Ovary (tissue), 7 donors: ENCODE measurements at regions not wholly inside any gene's neighbourhood (a gene's known extent, or its start where the extent isn't known, plus 50 kb on each side); places are given as distances from the start of the nearest gene placed in this dataset.

Experiments
- DNase-seq, 5 donors: peaks; one replicate each; pipeline ENCODE4 v3.0.0-alpha.2; 2019 to 2020
- H3K27ac ChIP-seq, 2 donors: fragments of 200-600 bp; one replicate each; pipeline versions ENCODE4 v1.5.1 to v1.8.0; 2019 to 2022
- H3K27me3 ChIP-seq: fragments of 200-600 bp; one replicate; pipeline ENCODE4 v1.8.0; 2022
- H3K36me3 ChIP-seq: fragments of 200-600 bp; sonication (generic); one replicate; pipeline ENCODE4 v1.5.1; 2019
- H3K4me1 ChIP-seq: one replicate; pipeline ENCODE4 v1.8.1; 2013; ENCODE audit warnings: mild to moderate bottlenecking, moderate library complexity; ENCODE audit not compliant: insufficient read depth
- H3K4me3 ChIP-seq: fragments of 200-600 bp; sonication (generic); one replicate; pipeline ENCODE4 v1.5.1; 2017
- H3K9me3 ChIP-seq, 2 donors: fragments of 200-600 bp in 1 of 2; sonication (generic) in 1 of 2; one replicate each; pipeline versions ENCODE4 v1.5.1 to v1.8.1; 2013 to 2019; ENCODE audit warnings: mild to moderate bottlenecking in 1 of 2, moderate library complexity in 1 of 2
- EP300 ChIP-seq: sonication (generic); formaldehyde crosslinking; IDR thresholded peaks from one replicate; pipeline ENCODE4 v1.6.1; 2017; ENCODE audit warnings: antibody characterized with exemption
- POLR2A ChIP-seq: fragments of 450-650 bp; IDR thresholded peaks from one replicate; pipeline ENCODE4 v1.6.1; 2017; ENCODE audit warnings: antibody characterized with exemption, mild to moderate bottlenecking, moderate library complexity
- WGBS, 3 donors: extraction: QIAGEN DNeasy Blood & Tissue Kit in 1 of 3; methylation state at CpG; one replicate each; pipeline versions ENCODE4 v1.1.5 to v1.1.7; 2013 to 2017; 5-methylcytosine and 5-hydroxymethylcytosine counted together
- intact Hi-C, 4 donors: fragments of 100-400 bp; cut with DNase I; formaldehyde crosslinking; loops; one replicate each; pipeline versions ENCODE4 v1.11.0 to v1.15.1; 2022 to 2023
- TF ChIP-seq, protein P1 (sequence below), 3 donors: fragments of 450-650 bp in 2 of 3; fragments of 200-600 bp in 1 of 3; IDR thresholded peaks; one replicate each; pipeline versions ENCODE4 v1.5.1 to v1.8.0; 2016 to 2022; ENCODE audit warnings: antibody characterized with exemption in 3 of 3, mild to moderate bottlenecking in 1 of 3
- donor health status: DM: no; HTN: no; CAD: no; lungs with moderate emphysema.
- donor health status: DM: no; HTN: no; CAD: no.
- donor health status: Bipolar disorder and iron deficiency.
- donor health status: DM: no; HTN: no; CAD: no.
- donor health status: DM: yes; HTN: yes; CAD: no.

DNA sequence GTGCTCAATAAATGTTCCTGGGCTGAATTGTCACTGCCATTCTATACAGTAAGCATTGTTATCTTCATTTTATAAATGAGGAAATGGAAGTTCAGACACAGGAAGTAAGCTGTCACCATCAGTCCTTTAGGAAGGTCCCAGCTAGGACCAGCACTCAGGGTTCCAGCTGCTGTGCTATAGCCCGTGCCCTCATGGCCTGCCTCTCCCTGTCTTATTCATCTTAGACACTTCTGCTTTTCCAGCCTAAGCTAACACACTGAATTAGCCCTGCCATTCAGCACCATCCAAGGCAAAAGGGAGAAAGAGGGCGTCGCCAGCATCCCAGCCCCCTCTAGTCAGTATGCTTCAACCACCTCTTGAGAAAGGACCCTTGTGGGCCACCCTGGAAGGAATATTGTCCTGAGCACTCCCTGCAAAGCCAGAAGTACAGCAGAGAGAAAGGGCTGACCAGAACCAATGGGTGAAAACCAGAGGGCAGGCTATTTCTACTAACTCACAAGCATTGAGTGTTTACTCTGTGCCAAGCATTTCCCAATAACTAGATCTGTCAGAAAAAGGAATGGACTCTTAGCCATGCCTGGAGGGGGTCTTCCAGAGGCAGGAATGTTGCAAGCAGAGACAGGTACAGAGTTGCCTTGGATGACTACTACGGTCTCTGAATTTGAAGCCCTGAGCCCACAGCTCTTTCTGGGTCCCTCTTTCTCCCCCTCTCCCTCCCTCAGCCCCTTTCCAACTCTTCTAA, 77.9 kb upstream of the NFIA start:
- WGBS, 3 donors: 62 to 78% (median 66%) methylated on average over 4 of the region's 4 CpGs
- TF ChIP-seq POLR2A (no peak), EP300 (no peak)
- TF ChIP-seq, protein P1, sequence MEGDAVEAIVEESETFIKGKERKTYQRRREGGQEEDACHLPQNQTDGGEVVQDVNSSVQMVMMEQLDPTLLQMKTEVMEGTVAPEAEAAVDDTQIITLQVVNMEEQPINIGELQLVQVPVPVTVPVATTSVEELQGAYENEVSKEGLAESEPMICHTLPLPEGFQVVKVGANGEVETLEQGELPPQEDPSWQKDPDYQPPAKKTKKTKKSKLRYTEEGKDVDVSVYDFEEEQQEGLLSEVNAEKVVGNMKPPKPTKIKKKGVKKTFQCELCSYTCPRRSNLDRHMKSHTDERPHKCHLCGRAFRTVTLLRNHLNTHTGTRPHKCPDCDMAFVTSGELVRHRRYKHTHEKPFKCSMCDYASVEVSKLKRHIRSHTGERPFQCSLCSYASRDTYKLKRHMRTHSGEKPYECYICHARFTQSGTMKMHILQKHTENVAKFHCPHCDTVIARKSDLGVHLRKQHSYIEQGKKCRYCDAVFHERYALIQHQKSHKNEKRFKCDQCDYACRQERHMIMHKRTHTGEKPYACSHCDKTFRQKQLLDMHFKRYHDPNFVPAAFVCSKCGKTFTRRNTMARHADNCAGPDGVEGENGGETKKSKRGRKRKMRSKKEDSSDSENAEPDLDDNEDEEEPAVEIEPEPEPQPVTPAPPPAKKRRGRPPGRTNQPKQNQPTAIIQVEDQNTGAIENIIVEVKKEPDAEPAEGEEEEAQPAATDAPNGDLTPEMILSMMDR (IDR thresholded peaks at IDR 0.05): no peak
- no peaks in the 10 kb centered on the region for H3K27me3 ChIP-seq
- no peak overlapping the region for H3K27ac ChIP-seq
- H3K36me3 ChIP-seq: no peaks in the 10 kb centered on the region
- intact Hi-C loops: no loop called here
- H3K4me3 ChIP-seq: no peak overlapping the region
- H3K9me3 ChIP-seq: no peaks in the 10 kb centered on the region
- no peaks in the 10 kb centered on the region for H3K4me1 ChIP-seq
- DNase-seq: no peak

DNA sequence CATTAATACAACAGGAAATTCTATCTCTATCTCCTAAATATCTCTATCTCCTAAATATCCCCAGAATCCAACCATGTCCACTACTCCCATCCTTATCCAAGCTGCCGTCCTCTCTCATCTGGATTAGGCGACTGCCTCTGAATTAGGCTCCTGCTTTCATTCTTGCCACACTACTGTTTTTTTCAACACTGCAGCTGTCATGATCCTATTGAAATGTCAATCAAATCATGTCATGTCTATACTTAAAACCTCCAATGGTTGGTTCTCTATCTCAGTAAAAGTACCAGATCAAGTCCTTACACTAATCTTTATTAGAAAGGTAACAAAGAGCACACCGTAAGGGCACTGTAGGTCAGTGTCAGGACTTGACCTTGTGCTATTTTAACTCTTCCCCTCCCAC, 82.0 kb upstream of the NFIA start:
- DNase-seq: no peak
- Histone ChIP-seq H3K4me3 (no peak overlapping the region), H3K36me3 (no peaks in the 10 kb centered on the region), H3K4me1 (no peaks in the 10 kb centered on the region), H3K9me3 (no peaks in the 10 kb centered on the region), H3K27ac (no peak overlapping the region), H3K27me3 (no peaks in the 10 kb centered on the region)
- intact Hi-C loops: no loop called here
- TF ChIP-seq EP300 (no peak), POLR2A (no peak)
- TF ChIP-seq, protein P1 (IDR thresholded peaks at IDR 0.05): no peak
- 89 to 95% (median 94%) methylated on average over 3 of the region's 3 CpGs for WGBS, 3 donors

DNA sequence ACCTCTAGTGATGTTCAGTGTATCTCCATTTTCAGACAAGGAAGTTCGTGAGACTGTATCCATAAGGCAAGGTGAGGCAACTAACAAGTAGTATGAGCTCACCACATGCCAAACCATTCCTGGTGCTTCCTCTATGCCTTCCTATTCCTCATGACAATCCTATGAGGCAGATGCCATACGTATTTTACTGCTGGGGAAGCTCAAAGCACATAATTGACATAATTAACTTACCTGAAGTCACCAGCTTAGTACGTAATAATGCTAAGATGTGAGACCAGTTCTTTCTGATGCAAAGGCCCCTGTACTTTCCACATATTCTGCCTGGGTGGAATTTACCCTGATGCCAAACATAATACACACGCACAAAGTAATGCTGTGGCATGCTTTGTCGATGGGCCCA, 83.6 kb upstream of the NFIA start:
- TF ChIP-seq EP300 (no peak), POLR2A (no peak)
- TF ChIP-seq, protein P1 (IDR thresholded peaks at IDR 0.05): no peak
- DNase-seq: no peak
- Histone ChIP-seq H3K4me1 (no peaks in the 10 kb centered on the region), H3K36me3 (no peaks in the 10 kb centered on the region), H3K9me3 (no peaks in the 10 kb centered on the region), H3K27me3 (no peaks in the 10 kb centered on the region), H3K4me3 (no peak overlapping the region), H3K27ac (no peak overlapping the region)
- 89 to 96% (median 94%) methylated on average over 5 of the region's 5 CpGs for WGBS, 3 donors
- intact Hi-C loops: no loop called here

DNA sequence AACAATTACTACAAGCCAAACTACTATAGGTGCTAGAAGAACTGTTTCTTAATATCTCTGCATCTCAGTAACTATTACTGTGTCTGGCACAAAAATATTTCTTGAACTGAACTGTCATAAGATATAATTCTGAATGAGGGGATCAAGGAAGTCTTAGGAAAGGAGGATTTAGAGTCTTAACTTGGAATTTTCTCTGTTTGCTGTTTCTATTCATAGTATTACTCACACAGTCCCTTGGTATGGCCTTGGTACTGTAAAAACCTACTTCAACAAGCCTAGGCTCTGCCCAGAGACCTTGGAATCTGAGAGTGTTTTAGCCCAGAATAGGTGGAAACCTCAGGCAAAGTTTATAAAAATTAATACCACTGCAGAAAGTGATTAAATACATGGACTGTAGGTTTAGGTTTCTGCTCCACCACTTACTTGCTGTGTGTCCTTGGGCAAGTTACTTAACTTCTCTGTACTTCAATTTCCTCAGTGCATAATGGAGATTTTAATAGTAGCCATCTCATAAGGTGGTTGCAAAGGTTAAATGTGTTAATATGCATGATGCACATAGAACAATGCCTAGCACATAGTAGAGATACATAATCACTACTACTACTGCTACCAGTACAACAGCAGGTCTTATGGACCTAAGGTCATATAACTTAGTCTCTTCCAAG, 87.4 kb upstream of the NFIA start:
- H3K4me3 ChIP-seq: no peak overlapping the region
- intact Hi-C loops: no loop called here
- H3K4me1 ChIP-seq: peaks cover 4% of the 10 kb centered on the region
- H3K27ac ChIP-seq: no peak overlapping the region
- DNase-seq: no peak
- no peaks in the 10 kb centered on the region for H3K27me3 ChIP-seq
- H3K36me3 ChIP-seq: no peaks in the 10 kb centered on the region
- H3K9me3 ChIP-seq: no peaks in the 10 kb centered on the region
- TF ChIP-seq, protein P1 (IDR thresholded peaks at IDR 0.05): no peak
- TF ChIP-seq EP300 (no peak), POLR2A (no peak)
